ENCODE measurements at regions not wholly inside any gene's neighbourhood (a gene's known extent, or its start where the extent isn't known, plus 50 kb on each side); places are given as distances from the start of the nearest gene placed in this dataset.

- peaks cover 0 to 13% (median 8%) of the 10 kb centered on the region in 4 donors for H3K9me3 ChIP-seq (ENCODE audit: control insufficient read depth in 4 of 4, low read length in 3 of 4)
- H3K4me3 ChIP-seq (ENCODE audit: low read depth in 1 of 3, low read length in 3 of 3): no peak overlapping the region
- WGBS: 88% methylated on average over 1 of the region's 1 CpG
- no peaks in the 10 kb centered on the region for H3K27me3 ChIP-seq (ENCODE audit: control insufficient read depth in 4 of 4, insufficient read depth in 4 of 4, low read length in 3 of 4)
- H3K36me3 ChIP-seq (ENCODE audit: control insufficient read depth in 4 of 4, insufficient read depth in 3 of 4, low read depth in 1 of 4, low read length in 3 of 4): no peaks in the 10 kb centered on the region
- no peak for TF ChIP-seq SP1 (IDR thresholded peaks at IDR 0.05)
- TF ChIP-seq NR2F2 (IDR thresholded peaks at IDR 0.05): no peak
- no peak for TF ChIP-seq FOXA2 (IDR thresholded peaks at IDR 0.05)
- no peak for TF ChIP-seq REST (IDR thresholded peaks at IDR 0.05)
- TF ChIP-seq HNF4G (IDR thresholded peaks at IDR 0.05): no peak
- DNase-seq (ENCODE audit: low spot score): no peak
- H3K27ac ChIP-seq (ENCODE audit: low read depth in 1 of 2, low read length in 2 of 2): no peak overlapping the region
- no peaks in the 10 kb centered on the region for H3K4me1 ChIP-seq (ENCODE audit: control insufficient read depth in 4 of 4, insufficient read depth in 4 of 4, low read length in 3 of 4)
- H3K9ac ChIP-seq (ENCODE audit: low read depth in 1 of 2, low read length in 2 of 2): no peak overlapping the region
Observed at GRCh38 chr6:23111984-23112383, 542.6 kb downstream of the HDGFL1 start.

DNA sequence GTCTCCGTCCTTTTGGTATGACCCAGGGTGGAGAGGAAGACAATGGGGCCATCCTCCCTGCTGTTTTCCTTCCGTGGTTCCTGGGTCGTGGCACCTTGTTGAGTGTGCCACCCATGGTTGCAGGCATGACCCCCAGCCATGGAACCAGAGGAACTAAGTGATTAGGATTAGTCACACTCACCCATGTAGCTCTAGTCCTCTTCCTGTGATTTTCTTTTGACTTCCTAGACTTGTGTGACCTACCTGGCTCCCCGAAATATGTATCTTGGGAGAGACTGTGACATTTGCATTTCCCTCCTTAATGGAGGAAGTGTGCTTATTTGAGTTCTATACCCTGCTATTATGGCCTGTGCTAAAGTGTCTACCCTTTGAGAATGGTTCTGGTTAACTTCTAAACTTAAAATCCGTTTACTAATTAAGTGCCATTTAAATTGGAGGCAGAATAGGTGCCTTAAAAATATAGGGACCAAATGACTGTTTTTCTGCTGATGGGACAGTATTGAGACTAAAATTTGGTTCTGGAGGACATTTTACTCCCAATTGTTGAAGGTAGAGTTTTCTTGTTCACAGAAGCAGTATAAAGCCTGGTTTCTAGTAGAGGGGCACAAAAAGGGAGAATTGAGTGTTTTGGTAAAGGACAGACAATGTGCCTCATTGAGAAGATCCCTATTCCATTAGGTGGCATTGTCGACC, 545.6 kb downstream of the HDGFL1 start:
- Histone ChIP-seq H3K9me3 (ENCODE audit: control insufficient read depth in 4 of 4, low read length in 3 of 4) (peaks cover 0 to 13% (median 8%) of the 10 kb centered on the region in 4 donors), H3K27ac (ENCODE audit: low read depth in 1 of 2, low read length in 2 of 2) (no peak overlapping the region), H3K4me1 (ENCODE audit: control insufficient read depth in 4 of 4, insufficient read depth in 4 of 4, low read length in 3 of 4) (no peaks in the 10 kb centered on the region), H3K4me3 (ENCODE audit: low read depth in 1 of 3, low read length in 3 of 3) (peak overlapping the region in 1 of 3 donors; percentile 37), H3K9ac (ENCODE audit: low read depth in 1 of 2, low read length in 2 of 2) (no peak overlapping the region), H3K27me3 (ENCODE audit: control insufficient read depth in 4 of 4, insufficient read depth in 4 of 4, low read length in 3 of 4) (no peaks in the 10 kb centered on the region), H3K36me3 (ENCODE audit: control insufficient read depth in 4 of 4, insufficient read depth in 3 of 4, low read depth in 1 of 4, low read length in 3 of 4) (no peaks in the 10 kb centered on the region)
- TF ChIP-seq, protein P1, sequence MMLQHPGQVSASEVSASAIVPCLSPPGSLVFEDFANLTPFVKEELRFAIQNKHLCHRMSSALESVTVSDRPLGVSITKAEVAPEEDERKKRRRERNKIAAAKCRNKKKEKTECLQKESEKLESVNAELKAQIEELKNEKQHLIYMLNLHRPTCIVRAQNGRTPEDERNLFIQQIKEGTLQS (IDR thresholded peaks at IDR 0.05): no peak
- TF ChIP-seq, protein P2, sequence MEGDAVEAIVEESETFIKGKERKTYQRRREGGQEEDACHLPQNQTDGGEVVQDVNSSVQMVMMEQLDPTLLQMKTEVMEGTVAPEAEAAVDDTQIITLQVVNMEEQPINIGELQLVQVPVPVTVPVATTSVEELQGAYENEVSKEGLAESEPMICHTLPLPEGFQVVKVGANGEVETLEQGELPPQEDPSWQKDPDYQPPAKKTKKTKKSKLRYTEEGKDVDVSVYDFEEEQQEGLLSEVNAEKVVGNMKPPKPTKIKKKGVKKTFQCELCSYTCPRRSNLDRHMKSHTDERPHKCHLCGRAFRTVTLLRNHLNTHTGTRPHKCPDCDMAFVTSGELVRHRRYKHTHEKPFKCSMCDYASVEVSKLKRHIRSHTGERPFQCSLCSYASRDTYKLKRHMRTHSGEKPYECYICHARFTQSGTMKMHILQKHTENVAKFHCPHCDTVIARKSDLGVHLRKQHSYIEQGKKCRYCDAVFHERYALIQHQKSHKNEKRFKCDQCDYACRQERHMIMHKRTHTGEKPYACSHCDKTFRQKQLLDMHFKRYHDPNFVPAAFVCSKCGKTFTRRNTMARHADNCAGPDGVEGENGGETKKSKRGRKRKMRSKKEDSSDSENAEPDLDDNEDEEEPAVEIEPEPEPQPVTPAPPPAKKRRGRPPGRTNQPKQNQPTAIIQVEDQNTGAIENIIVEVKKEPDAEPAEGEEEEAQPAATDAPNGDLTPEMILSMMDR (IDR thresholded peaks at IDR 0.05; ENCODE audit: low read depth, low read length, missing input control): no peak
- TF ChIP-seq RAD21 (IDR thresholded peaks at IDR 0.05) (no peak), FOXA2 (IDR thresholded peaks at IDR 0.05) (no peak), TAF1 (conservative IDR thresholded peaks at IDR 0.05) (no peak), EGR1 (IDR thresholded peaks at IDR 0.05; ENCODE audit: low read depth in 2 of 2) (no peak)
- no peak for DNase-seq (ENCODE audit: low spot score)
- 61% methylated on average over 6 of the region's 6 CpGs for WGBS

DNA sequence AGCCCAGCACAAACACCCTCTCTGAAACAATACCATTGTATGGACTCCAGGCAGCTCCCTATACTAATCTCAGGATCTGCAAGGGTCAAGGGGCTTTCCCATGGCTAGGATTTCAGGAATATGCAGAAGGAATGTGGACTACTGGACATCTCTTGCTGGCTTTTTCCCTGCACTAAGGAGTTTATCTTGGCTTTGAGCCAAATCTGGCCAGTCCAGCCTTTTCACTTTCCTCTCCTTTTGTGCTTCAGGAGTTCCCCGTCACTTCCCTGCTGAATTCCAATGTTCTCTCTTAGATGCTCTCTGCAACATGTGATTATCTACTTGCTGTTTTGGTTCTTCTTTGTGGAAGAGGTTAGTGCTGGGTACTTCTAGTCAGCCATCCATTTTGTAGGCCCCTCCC, 568.2 kb downstream of the HDGFL1 start:
- peaks cover 0 to 5% (median under 1%) of the 10 kb centered on the region in 4 donors for H3K9me3 ChIP-seq (ENCODE audit: control insufficient read depth in 4 of 4, low read length in 3 of 4)
- DNase-seq (ENCODE audit: low spot score): no peak

More for the DNA sequence above, 568.2 kb downstream of the HDGFL1 start:
- no peak for TF ChIP-seq HNF4G (IDR thresholded peaks at IDR 0.05)
- no peak for TF ChIP-seq REST (IDR thresholded peaks at IDR 0.05)
- Histone ChIP-seq H3K27me3 (ENCODE audit: control insufficient read depth in 4 of 4, insufficient read depth in 4 of 4, low read length in 3 of 4) (no peaks in the 10 kb centered on the region), H3K4me3 (ENCODE audit: low read depth in 1 of 3, low read length in 3 of 3) (no peak overlapping the region), H3K4me1 (ENCODE audit: control insufficient read depth in 4 of 4, insufficient read depth in 4 of 4, low read length in 3 of 4) (no peaks in the 10 kb centered on the region), H3K27ac (ENCODE audit: low read depth in 1 of 2, low read length in 2 of 2) (no peak overlapping the region), H3K9ac (ENCODE audit: low read depth in 1 of 2, low read length in 2 of 2) (no peak overlapping the region), H3K36me3 (ENCODE audit: control insufficient read depth in 4 of 4, insufficient read depth in 3 of 4, low read depth in 1 of 4, low read length in 3 of 4) (no peaks in the 10 kb centered on the region)
- WGBS: 75% methylated on average over 1 of the region's 1 CpG
